IPS-18c (cell line): ENCODE measurements at regions not wholly inside any gene's neighbourhood (a gene's known extent, or its start where the extent isn't known, plus 50 kb on each side); places are given as distances from the start of the nearest gene placed in this dataset.
"Not testable (repeated sequence)": the region's sequence is repeated elsewhere in the genome, so short reads cannot be mapped to it uniquely, and the experiment has no call there.

ENCODE experiments used
- H3K4me3 ChIP-seq: 2 replicates; pipeline ENCODE4 v1.7.0; 2013; ENCODE audit warnings: low read depth, mild to moderate bottlenecking, low read length, moderate library complexity; ENCODE audit not compliant: insufficient read depth
- H3K9me3 ChIP-seq: one replicate; pipeline ENCODE4 v1.6.1; 2013; ENCODE audit warnings: mild to moderate bottlenecking, low read length, moderate library complexity; ENCODE audit not compliant: control insufficient read depth, insufficient read depth

DNA sequence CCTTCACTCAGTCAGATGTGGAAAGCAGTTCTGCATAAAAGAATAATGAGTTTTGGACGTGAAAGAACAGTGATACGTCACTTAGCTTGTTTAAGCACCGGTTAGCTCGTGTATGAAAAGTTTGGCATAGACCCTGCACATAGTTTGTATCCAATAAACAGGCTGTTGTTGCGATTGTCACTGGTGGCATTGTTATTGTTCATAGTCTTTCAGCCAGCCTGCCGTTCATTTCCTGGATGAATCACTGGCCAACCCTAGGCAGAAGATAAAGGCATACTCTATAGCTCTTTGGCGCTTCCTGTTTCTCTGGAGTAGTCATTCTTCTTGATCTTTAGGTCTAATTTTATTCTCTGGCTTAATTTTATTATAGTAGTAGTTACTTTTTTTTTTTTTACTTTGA is 57.8 kb upstream of the ANKRD30A start:
- H3K9me3 ChIP-seq: no peaks in the 10 kb centered on the region
- no peak overlapping the region for H3K4me3 ChIP-seq

DNA sequence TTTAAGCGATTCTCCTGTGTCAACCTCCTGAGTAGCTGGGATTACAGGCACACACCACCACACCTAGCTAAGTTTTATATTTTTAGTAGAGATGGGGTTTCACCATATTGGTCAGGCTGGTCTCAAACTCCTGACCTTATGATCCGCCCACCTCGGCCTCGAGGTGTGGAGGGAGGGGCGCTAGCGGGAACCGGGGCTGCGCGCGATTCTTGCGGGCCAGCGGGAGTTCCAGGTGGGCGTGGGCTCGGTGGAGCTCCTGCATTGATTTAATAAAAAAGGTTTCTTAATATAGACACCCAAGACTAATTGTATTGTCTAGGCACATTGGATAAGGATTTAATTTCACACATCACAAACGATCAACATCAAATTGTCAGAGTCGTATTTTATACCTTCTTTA is 63.1 kb upstream of the ANKRD30A start:
- not testable (repeated sequence) for H3K4me3 ChIP-seq, H3K9me3 ChIP-seq

DNA sequence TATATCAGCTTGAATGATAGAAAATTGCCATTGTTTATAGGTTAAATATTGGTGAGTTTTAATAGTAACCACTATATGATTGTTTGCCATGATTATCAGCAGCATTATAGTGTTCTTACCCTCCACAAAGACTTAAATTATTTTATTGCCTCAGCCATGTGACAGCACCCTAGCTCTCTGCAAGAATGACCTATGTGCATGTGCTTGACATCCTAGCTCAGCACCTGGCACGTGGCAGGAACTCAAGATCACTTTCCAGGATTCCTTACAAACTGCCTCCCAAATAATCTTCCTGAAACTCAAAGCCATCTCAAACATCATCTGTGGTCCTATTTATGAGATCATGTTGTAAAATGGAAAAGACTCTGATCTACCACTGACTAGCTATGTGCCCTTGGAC is 68.1 kb upstream of the ANKRD30A start:
- H3K4me3 ChIP-seq: no peak overlapping the region
- no peaks in the 10 kb centered on the region for H3K9me3 ChIP-seq

DNA sequence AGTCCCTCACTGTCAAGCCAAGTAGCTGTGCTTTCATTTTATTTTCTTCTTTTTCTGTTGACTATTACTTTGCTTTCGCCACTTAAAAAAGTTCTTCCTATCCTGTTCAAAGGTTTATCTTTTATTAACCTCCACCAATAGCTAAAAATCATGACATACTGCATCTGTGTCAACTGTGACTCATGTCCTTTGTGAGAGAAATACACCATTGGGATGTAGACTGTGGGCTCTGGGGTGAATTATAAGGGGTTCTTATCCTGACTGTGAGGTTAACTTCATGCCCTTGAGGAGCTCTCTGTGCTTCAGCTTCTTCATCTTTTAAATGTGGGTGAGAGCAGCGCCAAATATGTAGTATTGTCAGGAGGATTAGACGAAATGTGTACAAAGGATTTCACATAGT is 71.9 kb upstream of the ANKRD30A start:
- H3K4me3 ChIP-seq: no peak overlapping the region
- peaks cover 3% of the 10 kb centered on the region for H3K9me3 ChIP-seq

DNA sequence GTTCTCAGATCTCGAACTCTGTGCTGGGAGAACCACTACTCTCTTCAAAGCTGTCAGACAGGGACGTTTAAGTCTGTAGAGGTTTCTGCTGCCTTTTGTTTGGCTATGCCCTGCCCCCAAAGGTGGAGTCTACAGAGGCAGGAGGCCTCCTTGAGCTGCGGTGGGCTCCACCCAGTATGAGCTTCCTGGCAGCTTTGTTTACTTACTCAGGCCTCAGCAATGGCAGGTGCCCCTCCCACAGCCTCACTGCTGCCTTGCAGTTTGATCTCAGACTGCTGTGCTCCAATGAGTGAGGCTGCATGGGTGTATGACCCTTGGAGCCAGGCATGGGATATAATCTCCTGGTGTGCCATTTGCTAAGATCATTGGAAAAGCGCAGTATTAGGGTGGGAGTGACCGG is 75.4 kb upstream of the ANKRD30A start:
- H3K9me3 ChIP-seq: not testable (repeated sequence)

GRCh38 chr10:37044319-37044718 is 81.1 kb upstream of the ANKRD30A start:
- H3K9me3 ChIP-seq, H3K4me3 ChIP-seq: not testable (repeated sequence)

More for the DNA sequence above, 75.4 kb upstream of the ANKRD30A start:
- peak overlapping the region; percentile 20; the same call in 1 of the 2 replicates for H3K4me3 ChIP-seq

DNA sequence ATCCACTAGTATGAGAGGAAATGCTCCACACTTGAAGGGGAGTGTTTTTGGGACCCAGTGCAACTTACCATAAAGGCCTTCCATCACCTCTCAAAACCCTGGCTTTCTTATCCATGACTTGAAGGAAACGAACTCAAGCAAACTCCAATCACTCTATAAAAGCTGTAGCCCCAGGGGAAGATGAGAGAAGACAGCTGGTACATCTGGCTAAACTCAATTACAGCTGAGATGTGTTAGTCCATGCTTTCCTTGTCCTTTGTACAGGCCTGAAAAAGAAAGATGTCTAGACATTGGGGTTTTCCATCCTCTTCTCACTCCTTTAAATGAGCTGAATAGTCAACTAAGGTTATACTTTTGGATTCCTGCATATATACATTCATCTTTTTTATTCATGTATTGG is 89.5 kb upstream of the ANKRD30A start:
- Histone ChIP-seq H3K4me3 (no peak overlapping the region), H3K9me3 (no peaks in the 10 kb centered on the region)

DNA sequence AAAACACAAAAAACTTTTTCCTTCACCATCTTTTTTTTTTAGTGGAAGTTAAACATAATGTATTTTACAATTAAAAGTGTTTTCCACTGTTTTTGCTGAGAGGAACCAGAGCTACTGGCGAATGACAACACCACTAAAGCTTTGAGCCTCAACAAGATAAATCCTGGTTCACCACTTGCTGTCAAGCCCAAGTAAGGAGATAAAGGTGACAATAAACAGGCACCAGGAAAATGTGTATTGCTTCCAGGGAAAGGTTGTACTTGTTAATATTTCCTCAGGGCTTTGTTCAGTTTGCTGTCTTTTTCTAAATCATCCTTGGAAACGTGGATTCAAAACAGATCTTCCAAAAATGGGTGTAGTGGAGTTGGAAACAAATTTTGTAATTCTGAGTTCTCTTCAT is 109.9 kb upstream of the ANKRD30A start:
- no peak overlapping the region for H3K4me3 ChIP-seq
- no peaks in the 10 kb centered on the region for H3K9me3 ChIP-seq

- H3K4me3 ChIP-seq: no peak overlapping the region
- no peaks in the 10 kb centered on the region for H3K9me3 ChIP-seq
These were observed 114.7 kb upstream of the ANKRD30A start for GRCh38 chr10:37010741-37011140.

DNA sequence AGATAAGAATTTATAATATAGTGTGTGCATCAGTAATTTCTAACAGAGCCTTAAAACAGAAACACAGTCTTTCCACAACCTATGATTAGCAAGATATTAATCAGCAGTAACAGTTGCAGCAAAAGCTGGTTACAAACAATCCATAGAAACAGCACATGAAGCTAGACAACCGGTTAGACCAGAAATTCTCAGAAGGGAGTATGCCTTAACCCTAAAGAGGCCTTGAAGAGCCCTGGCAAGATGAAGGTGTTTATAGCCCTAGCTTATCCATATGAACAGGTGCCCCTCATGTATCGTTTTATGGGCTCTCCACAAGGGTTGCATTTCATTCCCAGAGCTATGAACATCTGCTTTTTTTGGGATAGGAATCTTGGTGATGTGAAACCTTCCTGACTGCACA is 117.1 kb upstream of the ANKRD30A start:
- not testable (repeated sequence) for H3K9me3 ChIP-seq, H3K4me3 ChIP-seq

- Histone ChIP-seq H3K9me3 (no peaks in the 10 kb centered on the region), H3K4me3 (no peak overlapping the region)
These were observed 122.3 kb upstream of the ANKRD30A start for GRCh38 chr10:37003126-37003525.

DNA sequence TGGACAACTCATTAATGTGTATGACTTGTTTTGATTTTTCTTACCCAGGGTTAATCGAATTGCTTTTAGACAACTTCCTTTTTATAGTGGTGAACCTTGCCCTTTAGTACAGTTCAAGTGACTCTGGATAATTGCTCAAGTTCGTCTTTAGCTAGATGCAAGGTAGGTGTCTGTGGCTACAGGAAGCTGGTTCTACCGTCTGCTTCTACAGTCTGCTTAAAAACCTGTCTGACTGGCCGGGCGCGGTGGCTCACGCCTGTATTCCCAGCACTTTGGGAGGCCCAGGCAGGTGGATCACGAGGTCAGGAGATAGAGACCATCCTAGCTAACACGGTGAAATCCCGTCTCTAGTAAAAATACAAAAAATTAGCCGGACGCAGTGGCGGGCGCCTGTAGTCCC is 129.6 kb upstream of the ANKRD30A start:
- H3K4me3 ChIP-seq, H3K9me3 ChIP-seq: not testable (repeated sequence)

DNA sequence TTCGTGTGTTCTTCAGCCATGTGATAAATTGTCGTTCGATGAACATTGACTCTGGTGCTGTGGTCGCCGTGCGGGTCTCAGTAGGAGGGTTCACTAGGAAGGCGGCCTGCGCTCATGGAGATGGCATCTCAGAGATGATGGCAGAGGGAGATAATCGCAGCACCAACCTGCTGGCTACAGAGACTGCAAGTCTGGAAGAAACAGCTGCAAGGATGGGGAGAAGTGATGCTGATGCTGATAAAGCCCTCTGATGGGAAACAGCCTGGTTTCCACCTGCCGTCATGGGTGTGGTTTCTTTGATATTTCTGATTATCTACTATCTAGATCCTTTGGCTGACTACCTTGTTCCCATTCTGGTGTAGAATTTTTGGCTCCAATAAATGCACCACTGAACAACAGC is 130.5 kb upstream of the ANKRD30A start:
- H3K9me3 ChIP-seq: peaks cover under 1% of the 10 kb centered on the region

GRCh38 chr10:36989233-36989632 is 136.2 kb upstream of the ANKRD30A start:
- H3K4me3 ChIP-seq: no peak overlapping the region
- peaks cover 5% of the 10 kb centered on the region for H3K9me3 ChIP-seq

More for the DNA sequence above, 130.5 kb upstream of the ANKRD30A start:
- H3K4me3 ChIP-seq: no peak overlapping the region

DNA sequence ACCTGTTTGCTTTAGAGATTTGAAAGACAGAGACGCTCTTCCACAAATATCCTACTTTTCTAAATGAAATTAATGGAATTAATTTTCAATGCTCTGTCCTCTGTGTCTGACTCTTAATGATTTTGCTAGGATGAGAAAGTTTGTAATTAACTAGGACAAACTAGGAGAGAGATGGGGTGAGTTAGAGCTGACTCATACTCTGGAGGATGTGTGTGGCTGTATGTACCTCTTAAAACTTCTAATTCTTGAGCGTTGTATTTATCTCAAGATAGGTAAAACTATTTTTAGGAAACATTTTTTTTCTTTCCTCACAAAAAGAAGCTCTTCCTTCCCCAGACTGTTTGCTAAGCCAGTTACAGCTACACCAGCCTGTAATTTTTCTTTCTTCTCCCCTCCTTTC is 178.8 kb upstream of the ANKRD30A start:
- no peak overlapping the region for H3K4me3 ChIP-seq
- no peaks in the 10 kb centered on the region for H3K9me3 ChIP-seq

- H3K4me3 ChIP-seq: no peak overlapping the region
- H3K9me3 ChIP-seq: no peaks in the 10 kb centered on the region
These were observed 181.9 kb upstream of the ANKRD30A start for GRCh38 chr10:36943544-36943943.

- H3K9me3 ChIP-seq: no peaks in the 10 kb centered on the region
- no peak overlapping the region for H3K4me3 ChIP-seq
These were observed 182.8 kb upstream of the ANKRD30A start for GRCh38 chr10:36942616-36943015.

- peaks cover 11% of the 10 kb centered on the region for H3K9me3 ChIP-seq
- no peak overlapping the region for H3K4me3 ChIP-seq
These were observed 222.4 kb upstream of the ANKRD30A start for GRCh38 chr10:36903040-36903439.

DNA sequence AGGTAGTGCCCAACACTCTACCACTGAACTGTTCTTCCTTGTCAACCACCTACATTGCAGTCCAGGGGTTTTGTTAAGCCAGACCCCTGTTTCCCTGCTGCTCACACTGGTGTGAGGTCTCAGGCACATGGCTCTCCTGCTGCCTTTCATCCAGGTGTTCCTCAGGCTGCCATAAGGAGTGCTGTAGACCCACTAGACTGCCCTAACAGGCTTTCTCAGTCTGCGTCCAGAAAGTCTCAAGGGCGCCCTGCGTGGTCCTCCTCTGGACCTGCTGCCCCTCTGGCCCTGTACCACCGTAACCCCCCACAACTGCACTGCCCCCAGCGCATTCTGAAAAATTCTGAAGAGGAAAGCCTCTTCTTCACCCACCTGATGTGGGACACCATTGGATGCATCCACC is 225.7 kb upstream of the ANKRD30A start:
- no peak overlapping the region for H3K4me3 ChIP-seq
- H3K9me3 ChIP-seq: peaks cover 11% of the 10 kb centered on the region
